Choroid plexus epithelial cell (primary cell): ENCODE measurements at regions not wholly inside any gene's neighbourhood (a gene's known extent, or its start where the extent isn't known, plus 50 kb on each side); places are given as distances from the start of the nearest gene placed in this dataset.
A peak's percentile ranks its signal among the peaks of the same experiment; 100 is the strongest.
"Not testable (repeated sequence)": the region's sequence is repeated elsewhere in the genome, so short reads cannot be mapped to it uniquely, and the experiment has no call there.

Experiments used
- DNase-seq: peaks from one replicate; pipeline ENCODE4 v3.0.0-alpha.2; 2010; ENCODE audit warnings: low read depth
- H3K4me3 ChIP-seq: 2 replicates; pipeline ENCODE4 v1.5.1; 2011; ENCODE audit warnings: low read depth, mild to moderate bottlenecking, control low read depth, low read length, moderate library complexity
- CTCF ChIP-seq: conservative IDR thresholded peaks from 2 replicates; pipeline ENCODE4 v1.5.1; 2011; ENCODE audit warnings: low read depth, mild to moderate bottlenecking, control low read depth, inconsistent platforms, low read length, moderate library complexity

- no peak for DNase-seq
- H3K4me3 ChIP-seq = no peak overlapping the region
- TF ChIP-seq CTCF = no peak
These were observed 79.0 kb upstream of the KCNA1 start for GRCh38 chr12:4830556-4831210.

- H3K4me3 ChIP-seq = no peak overlapping the region
- DNase-seq = no peak
- TF ChIP-seq CTCF = no peak
These were observed 76.7 kb upstream of the KCNA1 start for GRCh38 chr12:4833053-4833452.

GRCh38 chr12:4833524-4833923, 76.2 kb upstream of the KCNA1 start:
- no peak for TF ChIP-seq CTCF
- no peak for DNase-seq
- no peak overlapping the region for H3K4me3 ChIP-seq

- H3K4me3 ChIP-seq, DNase-seq: not testable (repeated sequence)
These were observed 67.3 kb upstream of the KCNA1 start for GRCh38 chr12:4842401-4842800.

GRCh38 chr12:4843907-4844306, 65.8 kb upstream of the KCNA1 start:
- no peak for DNase-seq
- no peak overlapping the region for H3K4me3 ChIP-seq
- no peak for TF ChIP-seq CTCF

GRCh38 chr12:4847713-4848112, 62.0 kb upstream of the KCNA1 start:
- H3K4me3 ChIP-seq = no peak overlapping the region
- DNase-seq = no peak
- no peak for TF ChIP-seq CTCF

GRCh38 chr12:4849115-4849541, 60.6 kb upstream of the KCNA1 start:
- DNase-seq = peak; percentile 63
- TF ChIP-seq CTCF = peak; percentile 80
- H3K4me3 ChIP-seq = no peak overlapping the region
